NCI-H187 treated with DMSO at 0.1 percent for 48 hours (cell line): ENCODE measurements at regions not wholly inside any gene's neighbourhood (a gene's known extent, or its start where the extent isn't known, plus 50 kb on each side); places are given as distances from the start of the nearest gene placed in this dataset.

Experiments
- DNase-seq: peaks from one replicate; lab custom pipeline; 2025; lab: John Stamatoyannopoulos, UW

GRCh38 chr11:45473341-45473895, 187.3 kb upstream of the SYT13 start:
- DNase-seq: no peak

GRCh38 chr11:45472716-45473317, 186.7 kb upstream of the SYT13 start:
- DNase-seq: no peak

GRCh38 chr11:45471266-45471665, 185.1 kb upstream of the SYT13 start:
- no peak for DNase-seq

- no peak for DNase-seq
Measured at GRCh38 chr11:45470794-45471167, 184.6 kb upstream of the SYT13 start.

GRCh38 chr11:45470151-45470793, 184.1 kb upstream of the SYT13 start:
- no peak for DNase-seq

GRCh38 chr11:45468267-45468856, 182.2 kb upstream of the SYT13 start:
- DNase-seq: no peak

GRCh38 chr11:45463541-45463940, 177.4 kb upstream of the SYT13 start:
- DNase-seq: no peak

GRCh38 chr11:45461514-45461913, 175.4 kb upstream of the SYT13 start:
- no peak for DNase-seq

- DNase-seq: no peak
Measured at GRCh38 chr11:45459491-45459890, 173.3 kb upstream of the SYT13 start.

- no peak for DNase-seq
Measured at GRCh38 chr11:45458269-45458668, 172.1 kb upstream of the SYT13 start.

- no peak for DNase-seq
Measured at GRCh38 chr11:45457649-45458048, 171.5 kb upstream of the SYT13 start.

- DNase-seq: no peak
Measured at GRCh38 chr11:45456686-45457085, 170.5 kb upstream of the SYT13 start.

GRCh38 chr11:45455536-45455935, 169.4 kb upstream of the SYT13 start:
- DNase-seq: no peak

GRCh38 chr11:45454917-45455401, 168.8 kb upstream of the SYT13 start:
- DNase-seq: no peak

- DNase-seq: no peak
Measured at GRCh38 chr11:45453721-45454120, 167.6 kb upstream of the SYT13 start.

GRCh38 chr11:45451766-45452440, 165.8 kb upstream of the SYT13 start:
- no peak for DNase-seq

GRCh38 chr11:45450189-45450588, 164.0 kb upstream of the SYT13 start:
- no peak for DNase-seq

- DNase-seq: no peak
Measured at GRCh38 chr11:45449036-45449601, 163.0 kb upstream of the SYT13 start.

- no peak for DNase-seq
Measured at GRCh38 chr11:45448561-45448960, 162.4 kb upstream of the SYT13 start.

GRCh38 chr11:45446998-45447397, 160.9 kb upstream of the SYT13 start:
- no peak for DNase-seq

GRCh38 chr11:45446434-45446833, 160.3 kb upstream of the SYT13 start:
- no peak for DNase-seq

GRCh38 chr11:45444796-45445195, 158.7 kb upstream of the SYT13 start:
- no peak for DNase-seq
